PC-9 (cell line): ENCODE measurements at regions not wholly inside any gene's neighbourhood (a gene's known extent, or its start where the extent isn't known, plus 50 kb on each side); places are given as distances from the start of the nearest gene placed in this dataset.

ENCODE experiments used
- EZH2 ChIP-seq: fragments of 200-600 bp; sonication (generic); IDR thresholded peaks from 2 replicates; pipeline ENCODE4 v1.8.0; 2017; ENCODE audit warnings: antibody characterized with exemption, low read depth
- TF ChIP-seq, protein P1 (sequence below): fragments of 200-600 bp; sonication (generic); conservative IDR thresholded peaks from 2 replicates; pipeline ENCODE4 v1.6.1; 2017; ENCODE audit warnings: mixed run types, antibody characterized with exemption, mild to moderate bottlenecking, moderate library complexity

DNA sequence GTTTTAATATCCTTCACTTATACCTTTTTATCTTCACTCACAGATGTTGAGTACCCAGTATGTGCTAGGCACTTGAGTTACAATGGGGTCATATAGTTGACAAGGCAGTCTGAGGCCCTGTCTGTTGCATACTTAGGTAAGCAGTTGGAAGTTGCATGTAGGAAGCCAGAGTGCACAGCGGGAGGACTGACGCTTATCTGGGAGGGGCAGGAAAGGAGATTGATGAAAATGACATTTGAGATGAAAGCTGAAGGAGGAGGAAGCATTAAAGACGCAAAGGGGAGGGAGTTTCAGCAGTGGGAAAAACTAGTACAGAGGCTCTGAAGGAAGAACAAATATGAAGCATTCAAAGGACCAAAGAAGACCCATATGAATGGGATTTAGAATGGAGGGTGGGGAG is 266.2 kb downstream of the HTR7 start:
- TF ChIP-seq, protein P1, sequence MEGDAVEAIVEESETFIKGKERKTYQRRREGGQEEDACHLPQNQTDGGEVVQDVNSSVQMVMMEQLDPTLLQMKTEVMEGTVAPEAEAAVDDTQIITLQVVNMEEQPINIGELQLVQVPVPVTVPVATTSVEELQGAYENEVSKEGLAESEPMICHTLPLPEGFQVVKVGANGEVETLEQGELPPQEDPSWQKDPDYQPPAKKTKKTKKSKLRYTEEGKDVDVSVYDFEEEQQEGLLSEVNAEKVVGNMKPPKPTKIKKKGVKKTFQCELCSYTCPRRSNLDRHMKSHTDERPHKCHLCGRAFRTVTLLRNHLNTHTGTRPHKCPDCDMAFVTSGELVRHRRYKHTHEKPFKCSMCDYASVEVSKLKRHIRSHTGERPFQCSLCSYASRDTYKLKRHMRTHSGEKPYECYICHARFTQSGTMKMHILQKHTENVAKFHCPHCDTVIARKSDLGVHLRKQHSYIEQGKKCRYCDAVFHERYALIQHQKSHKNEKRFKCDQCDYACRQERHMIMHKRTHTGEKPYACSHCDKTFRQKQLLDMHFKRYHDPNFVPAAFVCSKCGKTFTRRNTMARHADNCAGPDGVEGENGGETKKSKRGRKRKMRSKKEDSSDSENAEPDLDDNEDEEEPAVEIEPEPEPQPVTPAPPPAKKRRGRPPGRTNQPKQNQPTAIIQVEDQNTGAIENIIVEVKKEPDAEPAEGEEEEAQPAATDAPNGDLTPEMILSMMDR = no peak
- TF ChIP-seq EZH2 = no peak
